ENCODE measurements at regions not wholly inside any gene's neighbourhood (a gene's known extent, or its start where the extent isn't known, plus 50 kb on each side); places are given as distances from the start of the nearest gene placed in this dataset.

DNA sequence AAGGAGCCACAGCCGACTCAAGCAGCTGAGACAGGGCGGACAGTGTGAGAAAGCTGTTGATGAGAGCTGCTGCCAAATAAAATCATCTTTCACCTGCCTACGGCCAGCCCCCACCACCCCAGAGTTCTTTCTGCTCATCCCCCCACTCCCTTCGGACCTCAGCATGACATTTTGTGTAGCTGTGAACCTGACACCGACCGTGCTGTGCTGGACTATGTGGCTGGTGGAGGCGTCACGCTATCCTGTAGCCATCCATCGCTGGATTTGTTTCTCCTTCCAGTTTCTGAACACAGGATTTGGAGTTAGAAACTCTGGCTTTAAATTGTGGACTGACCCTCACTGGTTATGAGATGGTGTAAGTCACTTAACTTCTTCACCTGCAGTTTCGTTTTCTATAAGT is 317.3 kb downstream of the DCDC2C start:
- SMC1A ChIA-PET (ENCODE audit: uncharacterized antibody, unreplicated experiment) = no interaction called here
- FAIRE-seq (no peak), ATAC-seq (no peak), DNase-seq (ENCODE audit: low read depth, low spot score) (no peak)
- Histone ChIP-seq H3K4me2 (ENCODE audit: control insufficient read depth, insufficient read depth) (no peak overlapping the region), H3K36me3 (ENCODE audit: control insufficient read depth in 2 of 2, insufficient read depth in 2 of 2, low read length in 1 of 2) (no peaks in the 10 kb centered on the region), H3K27ac (ENCODE audit: control insufficient read depth, insufficient read depth) (no peak overlapping the region), H3K27me3 (replicated peaks in 1 of 2; ENCODE audit: control insufficient read depth in 2 of 2, insufficient read depth in 2 of 2, low read length in 1 of 2) (no peaks in the 10 kb centered on the region), H3K4me3 (no peak overlapping the region), H3K9me3 (replicated peaks; ENCODE audit: control insufficient read depth, insufficient read depth, low read length) (no peaks in the 10 kb centered on the region), H4K20me1 (ENCODE audit: control insufficient read depth, insufficient read depth) (no peaks in the 10 kb centered on the region), H3K4me1 (ENCODE audit: control insufficient read depth, insufficient read depth, low read length) (no peaks in the 10 kb centered on the region), H3K9ac (ENCODE audit: control insufficient read depth, insufficient read depth, low read length) (no peak overlapping the region), H2AFZ (ENCODE audit: control insufficient read depth, low read depth, low read length) (no peak overlapping the region), H3K79me2 (ENCODE audit: control insufficient read depth, insufficient read depth, low read length) (no peaks in the 10 kb centered on the region)
- RAD21 ChIA-PET (ENCODE audit: unreplicated experiment) = no interaction called here
- POLR2A ChIA-PET = no interaction called here
- CTCF ChIA-PET = interaction anchor here (0.6 kb wide), 1 partner anchor 88 kb away, joined by 3 read pairs; no protein-coding TSS in a partner anchor
- 24% methylated on average over 10 of the region's 10 CpGs for WGBS (ENCODE audit: insufficient coverage, insufficient replicate concordance, low lambda C conversion rate, missing lambda C conversion rate)
- BruUV-seq (replicated peaks) = no TSS peak
- no peak for TF ChIP-seq SMAD5 (IDR thresholded peaks at IDR 0.05; ENCODE audit: low read depth)
- no peak for TF ChIP-seq CREB1 (IDR thresholded peaks at IDR 0.05; ENCODE audit: low read depth)
- TF ChIP-seq RCOR1 (conservative IDR thresholded peaks at IDR 0.05; ENCODE audit: low read depth, low read length) = no peak
- no peak for TF ChIP-seq BACH1 (IDR thresholded peaks at IDR 0.05; ENCODE audit: borderline replicate concordance)
- no peak for TF ChIP-seq ASH2L (IDR thresholded peaks at IDR 0.05; ENCODE audit: borderline replicate concordance, low read depth)
- TF ChIP-seq, protein P1, sequence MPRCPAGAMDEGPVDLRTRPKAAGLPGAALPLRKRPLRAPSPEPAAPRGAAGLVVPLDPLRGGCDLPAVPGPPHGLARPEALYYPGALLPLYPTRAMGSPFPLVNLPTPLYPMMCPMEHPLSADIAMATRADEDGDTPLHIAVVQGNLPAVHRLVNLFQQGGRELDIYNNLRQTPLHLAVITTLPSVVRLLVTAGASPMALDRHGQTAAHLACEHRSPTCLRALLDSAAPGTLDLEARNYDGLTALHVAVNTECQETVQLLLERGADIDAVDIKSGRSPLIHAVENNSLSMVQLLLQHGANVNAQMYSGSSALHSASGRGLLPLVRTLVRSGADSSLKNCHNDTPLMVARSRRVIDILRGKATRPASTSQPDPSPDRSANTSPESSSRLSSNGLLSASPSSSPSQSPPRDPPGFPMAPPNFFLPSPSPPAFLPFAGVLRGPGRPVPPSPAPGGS (IDR thresholded peaks at IDR 0.05; ENCODE audit: borderline replicate concordance, insufficient read depth, low read depth, low read length, poor library complexity, severe bottlenecking) = no peak
- TF ChIP-seq HDGF (IDR thresholded peaks at IDR 0.05) = no peak
- no peak for TF ChIP-seq KDM1A (IDR thresholded peaks at IDR 0.05; ENCODE audit: borderline replicate concordance)
- TF ChIP-seq POLR2AphosphoS5 (IDR thresholded peaks at IDR 0.05; ENCODE audit: low read length) = no peak
- TF ChIP-seq PAX8 (IDR thresholded peaks at IDR 0.05) = no peak
- no peak for TF ChIP-seq MTA2 (IDR thresholded peaks at IDR 0.05; ENCODE audit: low read depth)
- no peak for TF ChIP-seq NRF1 (conservative IDR thresholded peaks at IDR 0.05; ENCODE audit: low read depth, low read length)
- TF ChIP-seq YBX1 (IDR thresholded peaks at IDR 0.05) = no peak
- TF ChIP-seq, protein P2, sequence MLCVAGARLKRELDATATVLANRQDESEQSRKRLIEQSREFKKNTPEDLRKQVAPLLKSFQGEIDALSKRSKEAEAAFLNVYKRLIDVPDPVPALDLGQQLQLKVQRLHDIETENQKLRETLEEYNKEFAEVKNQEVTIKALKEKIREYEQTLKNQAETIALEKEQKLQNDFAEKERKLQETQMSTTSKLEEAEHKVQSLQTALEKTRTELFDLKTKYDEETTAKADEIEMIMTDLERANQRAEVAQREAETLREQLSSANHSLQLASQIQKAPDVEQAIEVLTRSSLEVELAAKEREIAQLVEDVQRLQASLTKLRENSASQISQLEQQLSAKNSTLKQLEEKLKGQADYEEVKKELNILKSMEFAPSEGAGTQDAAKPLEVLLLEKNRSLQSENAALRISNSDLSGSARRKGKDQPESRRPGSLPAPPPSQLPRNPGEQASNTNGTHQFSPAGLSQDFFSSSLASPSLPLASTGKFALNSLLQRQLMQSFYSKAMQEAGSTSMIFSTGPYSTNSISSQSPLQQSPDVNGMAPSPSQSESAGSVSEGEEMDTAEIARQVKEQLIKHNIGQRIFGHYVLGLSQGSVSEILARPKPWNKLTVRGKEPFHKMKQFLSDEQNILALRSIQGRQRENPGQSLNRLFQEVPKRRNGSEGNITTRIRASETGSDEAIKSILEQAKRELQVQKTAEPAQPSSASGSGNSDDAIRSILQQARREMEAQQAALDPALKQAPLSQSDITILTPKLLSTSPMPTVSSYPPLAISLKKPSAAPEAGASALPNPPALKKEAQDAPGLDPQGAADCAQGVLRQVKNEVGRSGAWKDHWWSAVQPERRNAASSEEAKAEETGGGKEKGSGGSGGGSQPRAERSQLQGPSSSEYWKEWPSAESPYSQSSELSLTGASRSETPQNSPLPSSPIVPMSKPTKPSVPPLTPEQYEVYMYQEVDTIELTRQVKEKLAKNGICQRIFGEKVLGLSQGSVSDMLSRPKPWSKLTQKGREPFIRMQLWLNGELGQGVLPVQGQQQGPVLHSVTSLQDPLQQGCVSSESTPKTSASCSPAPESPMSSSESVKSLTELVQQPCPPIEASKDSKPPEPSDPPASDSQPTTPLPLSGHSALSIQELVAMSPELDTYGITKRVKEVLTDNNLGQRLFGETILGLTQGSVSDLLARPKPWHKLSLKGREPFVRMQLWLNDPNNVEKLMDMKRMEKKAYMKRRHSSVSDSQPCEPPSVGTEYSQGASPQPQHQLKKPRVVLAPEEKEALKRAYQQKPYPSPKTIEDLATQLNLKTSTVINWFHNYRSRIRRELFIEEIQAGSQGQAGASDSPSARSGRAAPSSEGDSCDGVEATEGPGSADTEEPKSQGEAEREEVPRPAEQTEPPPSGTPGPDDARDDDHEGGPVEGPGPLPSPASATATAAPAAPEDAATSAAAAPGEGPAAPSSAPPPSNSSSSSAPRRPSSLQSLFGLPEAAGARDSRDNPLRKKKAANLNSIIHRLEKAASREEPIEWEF (IDR thresholded peaks at IDR 0.05; ENCODE audit: insufficient replicate concordance, low read depth, low read length) = no peak
- intact Hi-C loops (cut with micrococcal nuclease; ENCODE audit: unreplicated experiment) = no loop called here
- in situ Hi-C loops (cut with MboI) = no loop called here

All from GM12878 (cell line).